Small intestine (tissue), 7 donors: ENCODE measurements at regions not wholly inside any gene's neighbourhood (a gene's known extent, or its start where the extent isn't known, plus 50 kb on each side); places are given as distances from the start of the nearest gene placed in this dataset.
"Not testable (repeated sequence)": the region's sequence is repeated elsewhere in the genome, so short reads cannot be mapped to it uniquely, and the experiment has no call there.

Experiments used
- DNase-seq, 2 donors: peaks; one replicate each; pipeline versions ENCODE4 v3.0.0 to v3.0.0-alpha.2; 2013
- FAIRE-seq: peaks from 2 replicates; lab custom pipeline; 2012; peaks lifted over from hg19 to GRCh38; lab: Jason Lieb, UNC
- H3K27ac ChIP-seq, 3 donors: one replicate each; pipeline ENCODE4 v1.5.1; 2013; ENCODE audit warnings: low read length in 2 of 3, mild to moderate bottlenecking in 2 of 3, control low read depth in 1 of 3, inconsistent platforms in 1 of 3, low read depth in 1 of 3, moderate library complexity in 1 of 3
- H3K27me3 ChIP-seq, 3 donors: one replicate each; pipeline ENCODE4 v1.6.1; 2013; ENCODE audit warnings: low read length in 3 of 3, inconsistent platforms in 1 of 3; ENCODE audit not compliant: control insufficient read depth in 3 of 3, insufficient read depth in 3 of 3
- H3K36me3 ChIP-seq, 3 donors: one replicate each; pipeline ENCODE4 v1.6.1; 2013; ENCODE audit warnings: low read length in 3 of 3, inconsistent platforms in 1 of 3, low read depth in 1 of 3, mild to moderate bottlenecking in 1 of 3, moderate library complexity in 1 of 3; ENCODE audit not compliant: control insufficient read depth in 3 of 3, insufficient read depth in 2 of 3
- H3K4me1 ChIP-seq, 3 donors: one replicate each; pipeline ENCODE4 v1.6.1; 2013; ENCODE audit warnings: low read length in 2 of 3, inconsistent platforms in 1 of 3, low read depth in 1 of 3, mild to moderate bottlenecking in 1 of 3, moderate library complexity in 1 of 3; ENCODE audit not compliant: control insufficient read depth in 3 of 3, insufficient read depth in 2 of 3
- H3K4me3 ChIP-seq, 3 donors: one replicate each; pipeline ENCODE4 v1.5.1; 2013; ENCODE audit warnings: low read length in 3 of 3, control low read depth in 1 of 3, inconsistent platforms in 1 of 3, low read depth in 1 of 3, mild to moderate bottlenecking in 1 of 3, moderate library complexity in 1 of 3
- H3K9me3 ChIP-seq, 2 donors: one replicate each; pipeline ENCODE4 v1.6.1; 2013; ENCODE audit warnings: low read depth in 1 of 2, low read length in 1 of 2; ENCODE audit not compliant: control insufficient read depth in 2 of 2, insufficient read depth in 1 of 2
- WGBS, 3 donors: extraction: QIAGEN DNeasy Blood & Tissue Kit; methylation state at CpG; one replicate each; pipeline ENCODE4 v1.1.7; 2013; 5-methylcytosine and 5-hydroxymethylcytosine counted together
- donor health status: healthy with polysubstance abuse.
- donor health status: control.
- donor health status: control.
- donor health status: Bipolar disorder and iron deficiency.
- donor health status: healthy.

GRCh38 chr1:68817505-68818210 is 320.8 kb upstream of the DEPDC1 start:
- not testable (repeated sequence) for H3K4me1 ChIP-seq, H3K27ac ChIP-seq, FAIRE-seq, H3K27me3 ChIP-seq, H3K9me3 ChIP-seq, DNase-seq, H3K4me3 ChIP-seq, H3K36me3 ChIP-seq
- 90 to 94% (median 90%) methylated on average over 27 to 49 of the region's 49 CpGs for WGBS, 3 donors

GRCh38 chr1:68819190-68819829 is 322.4 kb upstream of the DEPDC1 start:
- WGBS, 3 donors: 78 to 86% (median 82%) methylated on average over 4 of the region's 4 CpGs
- no peaks in the 10 kb centered on the region for H3K9me3 ChIP-seq
- H3K27me3 ChIP-seq: no peaks in the 10 kb centered on the region
- H3K27ac ChIP-seq: no peak overlapping the region
- DNase-seq: no peak
- FAIRE-seq: no peak
- H3K36me3 ChIP-seq: no peaks in the 10 kb centered on the region
- no peaks in the 10 kb centered on the region for H3K4me1 ChIP-seq
- no peak overlapping the region for H3K4me3 ChIP-seq

- Histone ChIP-seq H3K4me3 (no peak overlapping the region), H3K4me1 (no peaks in the 10 kb centered on the region), H3K27ac (no peak overlapping the region), H3K36me3 (no peaks in the 10 kb centered on the region), H3K27me3 (no peaks in the 10 kb centered on the region), H3K9me3 (no peaks in the 10 kb centered on the region)
- 43 to 50% (median 49%) methylated on average over 1 of the region's 1 CpG for WGBS, 3 donors
- no peak for DNase-seq
- FAIRE-seq: no peak
Measured at GRCh38 chr1:68820151-68820550, 323.3 kb upstream of the DEPDC1 start.

- FAIRE-seq (no peak), DNase-seq (no peak)
- Histone ChIP-seq H3K36me3 (no peaks in the 10 kb centered on the region), H3K27ac (no peak overlapping the region), H3K4me3 (no peak overlapping the region), H3K4me1 (no peaks in the 10 kb centered on the region), H3K27me3 (no peaks in the 10 kb centered on the region), H3K9me3 (peaks cover 0 to 2% of the 10 kb centered on the region in 2 donors)
Measured at GRCh38 chr1:68826836-68827235, 330.0 kb upstream of the DEPDC1 start.

GRCh38 chr1:68827261-68827660 is 330.4 kb upstream of the DEPDC1 start:
- 71 to 86% (median 82%) methylated on average over 2 of the region's 2 CpGs for WGBS, 3 donors
- no peak overlapping the region for H3K27ac ChIP-seq
- H3K4me3 ChIP-seq: no peak overlapping the region
- FAIRE-seq (no peak), DNase-seq (no peak)
- no peaks in the 10 kb centered on the region for H3K36me3 ChIP-seq
- H3K9me3 ChIP-seq: peaks cover 0 to 2% of the 10 kb centered on the region in 2 donors
- H3K4me1 ChIP-seq: no peaks in the 10 kb centered on the region
- no peaks in the 10 kb centered on the region for H3K27me3 ChIP-seq

GRCh38 chr1:68828013-68828412 is 331.1 kb upstream of the DEPDC1 start:
- H3K4me1 ChIP-seq: no peaks in the 10 kb centered on the region
- H3K36me3 ChIP-seq: no peaks in the 10 kb centered on the region
- H3K27me3 ChIP-seq: no peaks in the 10 kb centered on the region
- FAIRE-seq (no peak), DNase-seq (no peak)
- 61 to 73% (median 65%) methylated on average over 3 of the region's 3 CpGs for WGBS, 3 donors
- H3K9me3 ChIP-seq: peaks cover 0 to 2% of the 10 kb centered on the region in 2 donors
- no peak overlapping the region for H3K4me3 ChIP-seq
- no peak overlapping the region for H3K27ac ChIP-seq

GRCh38 chr1:68831281-68831680 is 334.4 kb upstream of the DEPDC1 start:
- no peaks in the 10 kb centered on the region for H3K4me1 ChIP-seq
- 0% methylated on average over 1 of the region's 1 CpG for WGBS, 3 donors
- no peaks in the 10 kb centered on the region for H3K27me3 ChIP-seq
- DNase-seq (no peak), FAIRE-seq (no peak)
- H3K9me3 ChIP-seq: peaks cover 0 to 2% of the 10 kb centered on the region in 2 donors
- H3K4me3 ChIP-seq: no peak overlapping the region
- no peaks in the 10 kb centered on the region for H3K36me3 ChIP-seq
- H3K27ac ChIP-seq: no peak overlapping the region

GRCh38 chr1:68848017-68848416 is 351.1 kb upstream of the DEPDC1 start:
- WGBS, 3 donors: 76 to 82% (median 78%) methylated on average over 3 of the region's 3 CpGs
- no peaks in the 10 kb centered on the region for H3K36me3 ChIP-seq
- H3K27ac ChIP-seq: no peak overlapping the region
- no peaks in the 10 kb centered on the region for H3K4me1 ChIP-seq
- DNase-seq: no peak
- H3K4me3 ChIP-seq: no peak overlapping the region
- FAIRE-seq: no peak
- no peaks in the 10 kb centered on the region for H3K9me3 ChIP-seq
- H3K27me3 ChIP-seq: no peaks in the 10 kb centered on the region
